GM06990 (cell line): ENCODE measurements at regions not wholly inside any gene's neighbourhood (a gene's known extent, or its start where the extent isn't known, plus 50 kb on each side); places are given as distances from the start of the nearest gene placed in this dataset.

ENCODE experiments used
- DNase-seq: peaks from one replicate; pipeline ENCODE4 v3.0.0-alpha.2; 2011; ENCODE audit not compliant: insufficient read length; ENCODE audit errors: extremely low read depth
- H3K27me3 ChIP-seq: replicated peaks from 2 replicates; pipeline ENCODE4 v1.6.0; 2011; ENCODE audit warnings: low read length; ENCODE audit not compliant: control insufficient read depth, insufficient read depth
- H3K36me3 ChIP-seq: 2 replicates; pipeline ENCODE4 v1.5.1; 2011; ENCODE audit warnings: low read length; ENCODE audit not compliant: control insufficient read depth, insufficient read depth
- H3K4me3 ChIP-seq: replicated peaks from 2 replicates; pipeline ENCODE4 v1.5.1; 2011; ENCODE audit warnings: low read depth, mild to moderate bottlenecking, control low read depth, low read length
- TF ChIP-seq, protein P1 (sequence below): IDR thresholded peaks from 2 replicates; pipeline ENCODE4 v1.5.1; 2011; ENCODE audit warnings: low read length, control low read depth, mild to moderate bottlenecking, inconsistent platforms; ENCODE audit not compliant: insufficient read depth, poor library complexity, severe bottlenecking

DNA sequence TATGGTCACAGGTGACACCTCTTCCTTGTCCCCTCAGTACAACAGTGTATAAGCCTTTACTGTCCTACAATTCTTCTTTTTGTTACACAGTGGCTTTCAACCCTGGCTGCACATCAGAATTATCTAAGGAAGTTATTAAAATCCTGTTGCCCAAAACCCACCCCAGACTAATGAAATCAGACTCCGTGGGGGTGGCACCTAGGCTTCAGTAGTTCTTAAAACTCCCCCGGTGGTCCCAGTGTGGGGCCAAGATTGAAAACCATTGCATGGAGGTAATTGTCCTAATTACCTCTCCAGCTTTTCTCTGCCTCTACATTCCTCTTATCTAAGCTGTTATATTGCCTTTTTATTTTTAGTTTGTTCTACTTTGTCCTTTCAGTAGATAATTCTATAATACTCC is 172.8 kb downstream of the DAD1 start:
- no peak for DNase-seq
- TF ChIP-seq, protein P1, sequence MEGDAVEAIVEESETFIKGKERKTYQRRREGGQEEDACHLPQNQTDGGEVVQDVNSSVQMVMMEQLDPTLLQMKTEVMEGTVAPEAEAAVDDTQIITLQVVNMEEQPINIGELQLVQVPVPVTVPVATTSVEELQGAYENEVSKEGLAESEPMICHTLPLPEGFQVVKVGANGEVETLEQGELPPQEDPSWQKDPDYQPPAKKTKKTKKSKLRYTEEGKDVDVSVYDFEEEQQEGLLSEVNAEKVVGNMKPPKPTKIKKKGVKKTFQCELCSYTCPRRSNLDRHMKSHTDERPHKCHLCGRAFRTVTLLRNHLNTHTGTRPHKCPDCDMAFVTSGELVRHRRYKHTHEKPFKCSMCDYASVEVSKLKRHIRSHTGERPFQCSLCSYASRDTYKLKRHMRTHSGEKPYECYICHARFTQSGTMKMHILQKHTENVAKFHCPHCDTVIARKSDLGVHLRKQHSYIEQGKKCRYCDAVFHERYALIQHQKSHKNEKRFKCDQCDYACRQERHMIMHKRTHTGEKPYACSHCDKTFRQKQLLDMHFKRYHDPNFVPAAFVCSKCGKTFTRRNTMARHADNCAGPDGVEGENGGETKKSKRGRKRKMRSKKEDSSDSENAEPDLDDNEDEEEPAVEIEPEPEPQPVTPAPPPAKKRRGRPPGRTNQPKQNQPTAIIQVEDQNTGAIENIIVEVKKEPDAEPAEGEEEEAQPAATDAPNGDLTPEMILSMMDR: no peak

DNA sequence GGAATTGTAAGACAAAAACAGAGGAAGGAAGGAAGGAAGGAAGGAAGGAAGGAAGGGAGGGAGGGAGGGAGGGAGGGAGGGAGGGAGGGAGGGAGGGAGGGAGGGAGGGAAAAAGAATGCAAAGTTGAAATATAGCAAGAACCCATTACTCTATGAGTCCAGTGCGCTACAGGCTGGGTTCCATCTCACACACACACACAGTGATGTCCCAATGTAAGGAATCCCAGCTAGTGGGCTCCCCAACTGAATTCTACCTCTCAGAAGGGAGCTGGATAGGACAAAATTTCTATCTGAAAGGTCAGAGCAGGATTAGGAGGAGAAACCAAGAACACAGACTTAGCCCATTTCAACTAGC is 173.4 kb downstream of the DAD1 start:
- H3K4me3 ChIP-seq: no peak overlapping the region
- TF ChIP-seq, protein P1: no peak

More for the DNA sequence above, 172.8 kb downstream of the DAD1 start:
- Histone ChIP-seq H3K36me3 (no peaks in the 10 kb centered on the region), H3K27me3 (no peaks in the 10 kb centered on the region), H3K4me3 (no peak overlapping the region)

DNA sequence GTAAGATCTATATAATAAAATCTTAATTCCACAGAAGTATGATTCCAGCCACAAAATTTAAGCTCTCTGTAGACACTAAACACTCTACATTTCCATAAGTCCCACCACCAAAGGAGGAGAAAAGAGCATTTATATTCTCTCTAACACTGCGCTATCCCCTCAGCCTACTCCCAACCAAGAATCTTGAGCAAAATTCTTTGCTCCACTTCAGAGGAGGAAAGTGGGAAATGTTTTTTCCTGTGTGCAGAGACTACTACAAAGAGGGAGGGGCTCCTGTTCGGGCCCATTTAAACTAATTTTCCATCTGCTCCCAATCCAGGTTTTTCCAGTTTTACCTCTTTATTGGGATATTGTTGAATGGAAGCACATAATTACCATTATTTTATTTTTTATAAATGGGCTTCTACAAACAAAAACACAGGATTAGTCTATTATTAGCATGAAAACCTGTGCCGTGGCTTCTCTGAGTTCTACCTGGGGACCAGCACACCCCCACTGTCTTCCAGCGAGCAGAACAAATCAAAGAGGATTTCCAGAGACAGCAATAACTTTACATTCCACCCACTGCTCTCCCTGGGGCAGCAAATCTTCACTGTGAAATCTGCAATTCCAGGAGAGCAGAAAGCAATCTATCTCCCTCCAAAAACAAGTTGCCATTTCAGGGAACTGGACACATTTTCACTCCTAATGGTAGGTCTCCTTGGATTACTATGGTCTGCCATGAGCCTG is 174.0 kb downstream of the DAD1 start:
- Histone ChIP-seq H3K27me3 (no peaks in the 10 kb centered on the region; the same call in 1 of the 2 replicates), H3K4me3 (no peak overlapping the region), H3K36me3 (no peaks in the 10 kb centered on the region)
- no peak for DNase-seq
- TF ChIP-seq, protein P1: no peak

More for the DNA sequence above, 173.4 kb downstream of the DAD1 start:
- no peaks in the 10 kb centered on the region; the same call in 1 of the 2 replicates for H3K27me3 ChIP-seq
- no peak for DNase-seq
- no peaks in the 10 kb centered on the region for H3K36me3 ChIP-seq

DNA sequence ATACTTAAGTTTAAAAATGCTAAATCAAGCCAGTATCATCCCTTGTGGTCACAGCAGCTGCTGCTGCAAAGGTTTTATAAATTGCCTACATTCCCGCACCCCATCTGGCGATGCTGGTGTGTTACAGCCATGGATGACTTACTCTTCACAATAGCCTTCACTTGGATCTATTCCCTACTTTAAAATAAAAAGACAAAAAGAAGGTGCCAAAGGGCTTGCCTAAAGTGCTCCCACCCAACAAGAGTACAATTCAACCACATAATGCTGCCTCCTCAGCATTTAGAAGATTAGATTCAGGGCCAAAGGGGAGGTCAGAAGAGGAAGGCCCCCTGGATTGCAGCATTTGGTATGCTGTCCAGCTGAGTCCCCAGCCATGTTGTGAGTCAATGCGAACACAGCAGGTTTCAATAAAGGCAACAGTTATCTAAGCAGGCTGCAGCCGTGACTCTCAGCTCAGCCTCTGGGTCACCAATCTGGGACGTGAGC is 176.1 kb downstream of the DAD1 start:
- Histone ChIP-seq H3K27me3 (no peaks in the 10 kb centered on the region; the same call in 1 of the 2 replicates), H3K4me3 (no peak overlapping the region), H3K36me3 (no peaks in the 10 kb centered on the region)
- TF ChIP-seq, protein P1: no peak
- no peak for DNase-seq

DNA sequence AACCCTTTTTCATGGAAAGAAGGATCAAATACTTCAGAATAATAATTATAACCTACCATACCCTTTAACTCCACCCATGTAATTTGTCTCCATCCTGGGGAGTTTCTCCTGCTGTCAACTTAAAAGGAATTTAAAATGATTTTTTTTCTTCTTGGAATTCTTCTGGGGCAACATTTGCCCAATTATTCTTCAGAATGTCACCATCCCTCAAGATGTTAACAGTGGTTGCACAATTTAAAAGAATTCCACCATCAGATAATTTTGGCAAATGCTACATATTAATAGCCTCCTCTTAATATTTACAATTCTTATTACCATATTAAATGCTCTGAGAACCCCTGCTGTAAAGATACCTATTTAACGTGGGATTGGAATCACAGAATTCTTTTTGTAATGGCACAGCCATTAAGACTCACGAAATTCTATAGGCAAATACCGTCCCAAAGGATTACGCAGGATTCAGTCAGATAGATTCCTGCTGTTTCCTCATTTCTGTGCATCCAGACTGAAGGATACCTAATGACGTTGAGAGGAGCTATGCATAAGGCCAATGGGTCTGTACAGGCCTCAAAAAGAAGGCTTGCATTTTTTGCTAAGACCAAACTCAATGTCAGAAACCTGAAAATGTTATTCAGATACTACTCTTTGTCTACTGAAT is 177.5 kb downstream of the DAD1 start:
- Histone ChIP-seq H3K36me3 (no peaks in the 10 kb centered on the region), H3K4me3 (no peak overlapping the region), H3K27me3 (no peaks in the 10 kb centered on the region; the same call in 1 of the 2 replicates)
- no peak for DNase-seq
- TF ChIP-seq, protein P1: no peak
